GM12801 (cell line): ENCODE measurements at regions not wholly inside any gene's neighbourhood (a gene's known extent, or its start where the extent isn't known, plus 50 kb on each side); places are given as distances from the start of the nearest gene placed in this dataset.

ENCODE experiments used
- TF ChIP-seq, protein P1 (sequence below): IDR thresholded peaks from one replicate; pipeline ENCODE4 v1.5.1; 2011; ENCODE audit warnings: control low read depth; ENCODE audit not compliant: insufficient read length; ENCODE audit errors: extremely low read depth

DNA sequence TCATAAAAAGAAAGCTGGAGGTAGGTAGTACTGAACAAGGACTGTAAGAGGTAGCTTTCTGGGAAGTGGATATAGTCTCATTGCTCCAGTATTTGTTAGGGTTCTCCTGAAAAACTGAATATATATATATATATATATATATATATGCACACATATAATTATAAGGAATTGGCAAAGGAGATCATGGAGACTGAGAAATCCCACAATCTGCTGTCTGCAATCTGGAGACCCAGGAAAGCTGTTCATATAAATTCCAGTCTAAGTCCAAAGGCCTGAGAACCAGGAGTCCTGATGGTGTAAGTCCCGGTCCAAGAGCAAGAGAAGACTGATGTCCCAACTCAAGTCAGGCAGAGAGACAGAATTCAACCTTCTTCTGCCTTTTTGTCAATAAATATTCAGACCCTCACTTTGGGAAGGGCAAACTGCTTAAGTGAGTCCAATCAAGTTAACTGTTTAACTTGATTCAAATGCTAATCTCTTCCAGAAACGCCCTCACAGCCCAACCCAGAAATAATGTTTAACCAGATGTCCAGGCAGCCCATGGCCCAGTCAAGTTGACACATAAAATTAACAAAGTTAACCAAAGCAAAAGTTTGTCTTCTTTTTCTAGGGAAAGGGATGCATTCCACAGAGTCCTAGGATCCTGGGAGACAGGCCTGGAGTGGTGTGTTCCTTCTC lies 225.3 kb upstream of the KAZN start:
- TF ChIP-seq, protein P1, sequence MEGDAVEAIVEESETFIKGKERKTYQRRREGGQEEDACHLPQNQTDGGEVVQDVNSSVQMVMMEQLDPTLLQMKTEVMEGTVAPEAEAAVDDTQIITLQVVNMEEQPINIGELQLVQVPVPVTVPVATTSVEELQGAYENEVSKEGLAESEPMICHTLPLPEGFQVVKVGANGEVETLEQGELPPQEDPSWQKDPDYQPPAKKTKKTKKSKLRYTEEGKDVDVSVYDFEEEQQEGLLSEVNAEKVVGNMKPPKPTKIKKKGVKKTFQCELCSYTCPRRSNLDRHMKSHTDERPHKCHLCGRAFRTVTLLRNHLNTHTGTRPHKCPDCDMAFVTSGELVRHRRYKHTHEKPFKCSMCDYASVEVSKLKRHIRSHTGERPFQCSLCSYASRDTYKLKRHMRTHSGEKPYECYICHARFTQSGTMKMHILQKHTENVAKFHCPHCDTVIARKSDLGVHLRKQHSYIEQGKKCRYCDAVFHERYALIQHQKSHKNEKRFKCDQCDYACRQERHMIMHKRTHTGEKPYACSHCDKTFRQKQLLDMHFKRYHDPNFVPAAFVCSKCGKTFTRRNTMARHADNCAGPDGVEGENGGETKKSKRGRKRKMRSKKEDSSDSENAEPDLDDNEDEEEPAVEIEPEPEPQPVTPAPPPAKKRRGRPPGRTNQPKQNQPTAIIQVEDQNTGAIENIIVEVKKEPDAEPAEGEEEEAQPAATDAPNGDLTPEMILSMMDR: no peak

GRCh38 chr1:14375226-14375625 lies 223.3 kb upstream of the KAZN start:
- TF ChIP-seq, protein P1: no peak

- TF ChIP-seq, protein P1: no peak
These were observed 221.1 kb upstream of the KAZN start for GRCh38 chr1:14377386-14377785.

- TF ChIP-seq, protein P1: no peak
These were observed 218.1 kb upstream of the KAZN start for GRCh38 chr1:14380408-14380807.

DNA sequence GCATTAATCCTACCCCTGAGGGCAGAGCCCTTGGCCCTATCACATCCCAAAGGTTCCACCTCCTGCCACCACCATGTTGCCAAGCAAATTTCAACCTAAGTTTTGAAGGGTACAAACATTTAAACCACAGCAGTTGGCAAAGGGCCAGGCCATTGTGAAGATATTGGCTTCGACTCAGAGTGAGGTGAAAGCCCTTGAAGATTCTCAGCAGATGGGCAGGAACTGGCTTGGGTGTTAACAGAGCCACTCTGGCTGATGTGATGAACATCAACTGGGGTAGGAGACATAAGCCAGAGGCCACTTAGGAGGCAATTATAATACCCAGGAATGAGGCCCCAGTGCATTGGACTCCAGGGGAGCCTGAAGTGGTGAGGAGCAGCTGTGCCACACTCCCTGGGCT lies 207.7 kb upstream of the KAZN start:
- TF ChIP-seq, protein P1: no peak

DNA sequence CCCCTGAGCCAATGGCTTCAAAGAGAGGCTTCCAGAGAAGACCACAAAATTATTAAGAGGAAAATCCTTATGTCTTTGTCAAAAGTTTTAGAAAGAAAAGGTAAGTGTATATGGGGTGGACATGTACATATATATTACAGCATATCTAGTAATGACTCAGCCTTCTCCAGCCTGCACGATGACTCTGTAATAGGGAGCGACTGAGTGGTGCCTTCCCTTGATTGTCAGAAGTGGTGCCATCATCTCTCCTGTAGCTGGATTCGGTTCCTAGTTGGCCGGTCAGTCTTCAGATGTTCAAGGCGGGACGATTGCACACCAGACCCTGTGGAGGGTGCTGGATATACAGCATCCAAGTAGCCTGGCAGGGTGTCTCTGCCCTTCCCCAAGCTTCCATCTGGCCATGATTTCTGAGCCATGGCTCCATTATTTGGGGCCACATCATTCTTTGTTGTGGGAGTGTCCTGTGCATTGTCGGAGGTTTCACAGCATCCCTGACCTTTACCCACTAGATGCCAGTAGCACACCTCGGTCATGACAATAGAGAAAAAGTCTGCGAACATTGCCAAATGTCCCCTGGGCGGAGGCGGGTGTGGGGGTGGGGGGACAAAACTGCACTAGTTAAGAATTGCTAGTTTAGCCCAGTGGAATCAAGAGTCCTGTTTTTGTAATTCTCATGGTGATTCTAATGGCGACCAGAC lies 206.2 kb upstream of the KAZN start:
- TF ChIP-seq, protein P1: no peak

DNA sequence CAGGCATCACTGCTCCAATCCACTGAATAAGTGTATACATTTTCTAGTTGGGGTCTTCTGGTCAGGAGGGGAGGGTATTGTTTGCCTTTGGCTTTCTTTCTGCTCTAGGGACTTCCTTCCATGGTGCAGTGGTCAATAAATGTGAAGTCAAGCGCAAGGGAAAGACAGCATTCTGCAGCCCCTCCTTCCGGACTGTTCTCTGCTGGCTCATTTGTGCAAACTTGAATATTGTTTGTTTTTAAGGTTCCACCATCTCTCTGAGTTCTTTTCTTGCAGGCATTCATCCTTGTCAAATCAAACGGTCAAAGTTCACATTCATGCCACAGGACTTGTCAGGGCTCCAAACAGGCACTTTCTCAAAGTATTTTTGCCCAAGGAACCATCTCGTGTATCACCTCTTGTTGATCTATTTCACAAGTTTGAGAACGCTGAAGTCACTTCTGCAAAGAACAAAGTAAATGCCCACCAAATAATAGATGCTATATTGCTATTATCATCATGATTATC lies 205.6 kb upstream of the KAZN start:
- TF ChIP-seq, protein P1: no peak
